ENCODE measurements at regions not wholly inside any gene's neighbourhood (a gene's known extent, or its start where the extent isn't known, plus 50 kb on each side); places are given as distances from the start of the nearest gene placed in this dataset.

GRCh38 chr10:23529625-23530024 lies 90.8 kb downstream of the OTUD1 start:
- no peak for TF ChIP-seq CTCF (IDR thresholded peaks at IDR 0.05; ENCODE audit: low read depth, low read length)
- H3K4me3 ChIP-seq (ENCODE audit: low read depth, low read length) = no peak overlapping the region

- no peak for TF ChIP-seq CTCF (IDR thresholded peaks at IDR 0.05; ENCODE audit: low read depth, low read length)
These were observed 91.2 kb downstream of the OTUD1 start for GRCh38 chr10:23530079-23530478.

GRCh38 chr10:23533212-23533611 lies 94.3 kb downstream of the OTUD1 start:
- TF ChIP-seq CTCF (IDR thresholded peaks at IDR 0.05; ENCODE audit: low read depth, low read length) = no peak

More at GRCh38 chr10:23530079-23530478, 91.2 kb downstream of the OTUD1 start:
- H3K4me3 ChIP-seq (ENCODE audit: low read depth, low read length) = no peak overlapping the region

GRCh38 chr10:23534326-23534725 lies 95.5 kb downstream of the OTUD1 start:
- no peak overlapping the region for H3K4me3 ChIP-seq (ENCODE audit: low read depth, low read length)
- TF ChIP-seq CTCF (IDR thresholded peaks at IDR 0.05; ENCODE audit: low read depth, low read length) = no peak

More at GRCh38 chr10:23533212-23533611, 94.3 kb downstream of the OTUD1 start:
- no peak overlapping the region for H3K4me3 ChIP-seq (ENCODE audit: low read depth, low read length)

- H3K4me3 ChIP-seq (ENCODE audit: low read depth, low read length) = no peak overlapping the region
- TF ChIP-seq CTCF (IDR thresholded peaks at IDR 0.05; ENCODE audit: low read depth, low read length) = no peak
These were observed 95.9 kb downstream of the OTUD1 start for GRCh38 chr10:23534761-23535160.

GRCh38 chr10:23535381-23535780 lies 96.5 kb downstream of the OTUD1 start:
- no peak for TF ChIP-seq CTCF (IDR thresholded peaks at IDR 0.05; ENCODE audit: low read depth, low read length)
- no peak overlapping the region for H3K4me3 ChIP-seq (ENCODE audit: low read depth, low read length)

GRCh38 chr10:23538968-23539367 lies 100.1 kb downstream of the OTUD1 start:
- no peak for TF ChIP-seq CTCF (IDR thresholded peaks at IDR 0.05; ENCODE audit: low read depth, low read length)
- no peak overlapping the region for H3K4me3 ChIP-seq (ENCODE audit: low read depth, low read length)
